ENCODE measurements at regions not wholly inside any gene's neighbourhood (a gene's known extent, or its start where the extent isn't known, plus 50 kb on each side); places are given as distances from the start of the nearest gene placed in this dataset.

DNA sequence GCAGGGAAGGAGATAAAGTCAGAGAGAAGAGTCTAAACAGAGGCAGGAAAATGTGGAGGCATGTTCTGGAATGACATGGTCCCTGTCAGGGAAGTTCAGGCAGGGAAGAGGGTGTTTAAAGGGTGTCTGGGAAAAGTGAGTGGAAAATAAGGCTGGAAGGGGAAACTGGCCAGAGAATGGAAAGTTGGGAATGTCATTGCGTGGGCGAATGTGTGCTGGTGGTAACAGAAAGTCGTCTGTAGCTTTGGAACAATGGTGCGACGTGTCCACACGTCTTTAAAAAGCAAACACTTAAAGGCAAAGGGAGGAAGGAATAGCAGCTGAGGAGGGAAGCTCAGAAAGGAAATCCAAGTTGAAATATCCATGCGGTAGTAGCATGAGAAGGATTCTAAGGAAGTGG lies 469.5 kb upstream of the SALL3 start:
- TF ChIP-seq CTCF (conservative IDR thresholded peaks at IDR 0.05; ENCODE audit: low read depth, low read length), result no peak
- H3K4me3 ChIP-seq (ENCODE audit: low read depth, low read length), result no peak overlapping the region
- no peak for DNase-seq (ENCODE audit: low read depth)

GRCh38 chr18:78510636-78511035 lies 469.0 kb upstream of the SALL3 start:
- TF ChIP-seq CTCF (conservative IDR thresholded peaks at IDR 0.05; ENCODE audit: low read depth, low read length), result no peak
- DNase-seq (ENCODE audit: low read depth), result no peak
- no peak overlapping the region for H3K4me3 ChIP-seq (ENCODE audit: low read depth, low read length)

- DNase-seq (ENCODE audit: low read depth), result no peak
- no peak overlapping the region for H3K4me3 ChIP-seq (ENCODE audit: low read depth, low read length)
- no peak for TF ChIP-seq CTCF (conservative IDR thresholded peaks at IDR 0.05; ENCODE audit: low read depth, low read length)
Observed at GRCh38 chr18:78511666-78512601, 467.7 kb upstream of the SALL3 start.

- no peak for DNase-seq (ENCODE audit: low read depth)
Observed at GRCh38 chr18:78514910-78515670, 464.5 kb upstream of the SALL3 start.

GRCh38 chr18:78517328-78517727 lies 462.3 kb upstream of the SALL3 start:
- H3K4me3 ChIP-seq (ENCODE audit: low read depth, low read length), result no peak overlapping the region
- DNase-seq (ENCODE audit: low read depth), result no peak
- TF ChIP-seq CTCF (conservative IDR thresholded peaks at IDR 0.05; ENCODE audit: low read depth, low read length), result no peak

More at GRCh38 chr18:78514910-78515670, 464.5 kb upstream of the SALL3 start:
- H3K4me3 ChIP-seq (ENCODE audit: low read depth, low read length), result no peak overlapping the region
- no peak for TF ChIP-seq CTCF (conservative IDR thresholded peaks at IDR 0.05; ENCODE audit: low read depth, low read length)

DNA sequence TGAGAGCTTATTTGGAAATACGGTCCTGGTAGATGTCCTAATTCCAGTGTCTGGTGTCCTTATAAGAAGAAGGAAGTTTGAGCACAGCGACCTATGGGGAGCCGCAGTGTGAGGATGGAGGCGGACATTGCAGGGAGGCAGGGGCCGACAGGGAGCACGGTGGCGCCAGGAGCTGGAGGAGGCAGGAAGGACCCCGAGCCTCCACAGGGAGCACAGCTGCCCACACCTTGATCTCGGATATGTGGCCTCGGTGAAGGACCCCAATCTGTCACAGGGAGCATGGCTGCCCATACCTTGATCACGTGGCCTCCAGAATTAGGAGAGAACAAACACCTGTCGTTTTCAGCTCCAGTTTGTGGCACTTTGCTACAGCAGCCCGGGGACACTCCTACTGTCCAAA lies 461.6 kb upstream of the SALL3 start:
- no peak overlapping the region for H3K4me3 ChIP-seq (ENCODE audit: low read depth, low read length)
- no peak for TF ChIP-seq CTCF (conservative IDR thresholded peaks at IDR 0.05; ENCODE audit: low read depth, low read length)
- DNase-seq (ENCODE audit: low read depth), result no peak
